GM18868 (cell line): ENCODE measurements at regions not wholly inside any gene's neighbourhood (a gene's known extent, or its start where the extent isn't known, plus 50 kb on each side); places are given as distances from the start of the nearest gene placed in this dataset.
"Not testable (repeated sequence)": the region's sequence is repeated elsewhere in the genome, so short reads cannot be mapped to it uniquely, and the experiment has no call there.

Source experiments
- ATAC-seq: cut with Tn5 transposase; IDR thresholded peaks from one replicate; pipeline ENCODE4 v1.9.1; 2021; ENCODE audit warnings: mild to moderate bottlenecking, moderate library complexity; ENCODE audit not compliant: unreplicated experiment

GRCh38 chrX:149420566-149420965 is 84.5 kb downstream of the IDS start:
- not testable (repeated sequence) for ATAC-seq

- no peak for ATAC-seq
Measured at GRCh38 chrX:149398027-149398426, 107.1 kb downstream of the IDS start.

- ATAC-seq, result no peak
Measured at GRCh38 chrX:149392921-149393320, 112.2 kb downstream of the IDS start.

GRCh38 chrX:149383852-149384251 is 121.3 kb downstream of the IDS start:
- ATAC-seq, result no peak

- ATAC-seq, result no peak
Measured at GRCh38 chrX:149374751-149375150, 130.4 kb downstream of the IDS start.

GRCh38 chrX:149372866-149373265 is 132.2 kb downstream of the IDS start:
- ATAC-seq, result no peak

- ATAC-seq, result no peak
Measured at GRCh38 chrX:149371986-149372385, 133.1 kb downstream of the IDS start.

- no peak for ATAC-seq
Measured at GRCh38 chrX:149370097-149370496, 135.0 kb downstream of the IDS start.

- ATAC-seq, result no peak
Measured at GRCh38 chrX:149365552-149365951, 139.6 kb downstream of the IDS start.

- ATAC-seq, result no peak
Measured at GRCh38 chrX:149365061-149365460, 140.0 kb downstream of the IDS start.

- ATAC-seq, result no peak
Measured at GRCh38 chrX:149363965-149364364, 141.1 kb downstream of the IDS start.

- no peak for ATAC-seq
Measured at GRCh38 chrX:149346306-149346705, 158.8 kb downstream of the IDS start.

- ATAC-seq, result no peak
Measured at GRCh38 chrX:149322316-149322715, 182.8 kb downstream of the IDS start.

GRCh38 chrX:149313871-149314371 is 191.2 kb downstream of the IDS start:
- no peak for ATAC-seq

GRCh38 chrX:149312988-149313387 is 192.1 kb downstream of the IDS start:
- no peak for ATAC-seq

- no peak for ATAC-seq
Measured at GRCh38 chrX:149312097-149312496, 193.0 kb downstream of the IDS start.

GRCh38 chrX:149302705-149303104 is 202.4 kb downstream of the IDS start:
- no peak for ATAC-seq

- no peak for ATAC-seq
Measured at GRCh38 chrX:149298111-149298510, 207.0 kb downstream of the IDS start.

GRCh38 chrX:149296092-149296491 is 209.0 kb downstream of the IDS start:
- ATAC-seq, result no peak

- ATAC-seq, result peak; percentile 57
Measured at GRCh38 chrX:149286940-149287349, 218.2 kb downstream of the IDS start.

GRCh38 chrX:149284616-149285015 is 220.5 kb downstream of the IDS start:
- ATAC-seq, result peak; percentile 58

GRCh38 chrX:149283853-149284252 is 221.3 kb downstream of the IDS start:
- no peak for ATAC-seq

GRCh38 chrX:149282909-149283308 is 222.2 kb downstream of the IDS start:
- ATAC-seq, result no peak

GRCh38 chrX:149280011-149280410 is 225.1 kb downstream of the IDS start:
- no peak for ATAC-seq
